ENCODE measurements at regions not wholly inside any gene's neighbourhood (a gene's known extent, or its start where the extent isn't known, plus 50 kb on each side); places are given as distances from the start of the nearest gene placed in this dataset.

- H3K4me3 Mint-ChIP-seq (ENCODE audit: unreplicated experiment) = no peak overlapping the region
- H3K9me3 Mint-ChIP-seq (ENCODE audit: unreplicated experiment) = peaks cover 7% of the 10 kb centered on the region
- H3K4me1 Mint-ChIP-seq (ENCODE audit: unreplicated experiment) = peaks cover 6% of the 10 kb centered on the region
- H3K27me3 Mint-ChIP-seq (ENCODE audit: unreplicated experiment) = no peaks in the 10 kb centered on the region
- no peak for TF ChIP-seq CTCF (IDR thresholded peaks at IDR 0.05)
- H3K36me3 Mint-ChIP-seq (ENCODE audit: unreplicated experiment) = no peaks in the 10 kb centered on the region
- H3K27ac Mint-ChIP-seq (ENCODE audit: unreplicated experiment) = no peak overlapping the region
- no peak for DNase-seq (ENCODE audit: extremely low spot score, unreplicated experiment)
Observed at GRCh38 chr20:6582449-6582848, 185.0 kb upstream of the BMP2 start.

- no peaks in the 10 kb centered on the region for H3K36me3 Mint-ChIP-seq (ENCODE audit: unreplicated experiment)
- H3K27me3 Mint-ChIP-seq (ENCODE audit: unreplicated experiment) = no peaks in the 10 kb centered on the region
- no peak for TF ChIP-seq CTCF (IDR thresholded peaks at IDR 0.05)
- no peak overlapping the region for H3K4me3 Mint-ChIP-seq (ENCODE audit: unreplicated experiment)
- peaks cover 24% of the 10 kb centered on the region for H3K4me1 Mint-ChIP-seq (ENCODE audit: unreplicated experiment)
- H3K27ac Mint-ChIP-seq (ENCODE audit: unreplicated experiment) = no peak overlapping the region
- peaks cover 7% of the 10 kb centered on the region for H3K9me3 Mint-ChIP-seq (ENCODE audit: unreplicated experiment)
- no peak for DNase-seq (ENCODE audit: extremely low spot score, unreplicated experiment)
Observed at GRCh38 chr20:6580486-6580885, 187.0 kb upstream of the BMP2 start.

- H3K27ac Mint-ChIP-seq (ENCODE audit: unreplicated experiment) = no peak overlapping the region
- no peaks in the 10 kb centered on the region for H3K27me3 Mint-ChIP-seq (ENCODE audit: unreplicated experiment)
- peaks cover 7% of the 10 kb centered on the region for H3K9me3 Mint-ChIP-seq (ENCODE audit: unreplicated experiment)
- no peak for DNase-seq (ENCODE audit: extremely low spot score, unreplicated experiment)
- H3K4me3 Mint-ChIP-seq (ENCODE audit: unreplicated experiment) = no peak overlapping the region
- TF ChIP-seq CTCF (IDR thresholded peaks at IDR 0.05) = no peak
- no peaks in the 10 kb centered on the region for H3K36me3 Mint-ChIP-seq (ENCODE audit: unreplicated experiment)
- H3K4me1 Mint-ChIP-seq (ENCODE audit: unreplicated experiment) = peaks cover 25% of the 10 kb centered on the region
Observed at GRCh38 chr20:6579824-6580223, 187.7 kb upstream of the BMP2 start.

GRCh38 chr20:6579417-6579816, 188.1 kb upstream of the BMP2 start:
- H3K27me3 Mint-ChIP-seq (ENCODE audit: unreplicated experiment) = no peaks in the 10 kb centered on the region
- H3K36me3 Mint-ChIP-seq (ENCODE audit: unreplicated experiment) = no peaks in the 10 kb centered on the region
- TF ChIP-seq CTCF (IDR thresholded peaks at IDR 0.05) = no peak
- no peak overlapping the region for H3K27ac Mint-ChIP-seq (ENCODE audit: unreplicated experiment)
- H3K4me1 Mint-ChIP-seq (ENCODE audit: unreplicated experiment) = peaks cover 25% of the 10 kb centered on the region
- peaks cover 7% of the 10 kb centered on the region for H3K9me3 Mint-ChIP-seq (ENCODE audit: unreplicated experiment)
- DNase-seq (ENCODE audit: extremely low spot score, unreplicated experiment) = no peak
- H3K4me3 Mint-ChIP-seq (ENCODE audit: unreplicated experiment) = no peak overlapping the region

GRCh38 chr20:6577451-6577850, 190.0 kb upstream of the BMP2 start:
- no peak overlapping the region for H3K27ac Mint-ChIP-seq (ENCODE audit: unreplicated experiment)
- no peak overlapping the region for H3K4me3 Mint-ChIP-seq (ENCODE audit: unreplicated experiment)
- H3K27me3 Mint-ChIP-seq (ENCODE audit: unreplicated experiment) = no peaks in the 10 kb centered on the region
- no peak for DNase-seq (ENCODE audit: extremely low spot score, unreplicated experiment)
- TF ChIP-seq CTCF (IDR thresholded peaks at IDR 0.05) = no peak
- no peaks in the 10 kb centered on the region for H3K36me3 Mint-ChIP-seq (ENCODE audit: unreplicated experiment)
- H3K9me3 Mint-ChIP-seq (ENCODE audit: unreplicated experiment) = peaks cover 7% of the 10 kb centered on the region
- peaks cover 23% of the 10 kb centered on the region for H3K4me1 Mint-ChIP-seq (ENCODE audit: unreplicated experiment)
